ENCODE measurements at regions not wholly inside any gene's neighbourhood (a gene's known extent, or its start where the extent isn't known, plus 50 kb on each side); places are given as distances from the start of the nearest gene placed in this dataset.
"Not testable (repeated sequence)": the region's sequence is repeated elsewhere in the genome, so short reads cannot be mapped to it uniquely, and the experiment has no call there.

GRCh38 chr1:61581251-61581650 is 143.7 kb downstream of the TM2D1 start:
- DNase-seq (ENCODE audit: low read depth in 3 of 3, low spot score in 2 of 3), result no peak

- DNase-seq (ENCODE audit: low read depth in 3 of 3, low spot score in 2 of 3), result no peak
Measured at GRCh38 chr1:61580417-61580816, 144.5 kb downstream of the TM2D1 start.

- no peak for DNase-seq (ENCODE audit: low read depth in 3 of 3, low spot score in 2 of 3)
Measured at GRCh38 chr1:61579802-61580201, 145.1 kb downstream of the TM2D1 start.

GRCh38 chr1:61572046-61572445 is 152.9 kb downstream of the TM2D1 start:
- no peak for DNase-seq (ENCODE audit: low read depth in 3 of 3, low spot score in 2 of 3)

GRCh38 chr1:61570191-61570590 is 154.8 kb downstream of the TM2D1 start:
- DNase-seq (ENCODE audit: low read depth in 3 of 3, low spot score in 2 of 3), result no peak

GRCh38 chr1:61569303-61569621 is 155.7 kb downstream of the TM2D1 start:
- DNase-seq (ENCODE audit: low read depth in 3 of 3, low spot score in 2 of 3), result no peak

- no peak for DNase-seq (ENCODE audit: low read depth in 3 of 3, low spot score in 2 of 3)
Measured at GRCh38 chr1:61568460-61569302, 156.3 kb downstream of the TM2D1 start.

GRCh38 chr1:61566177-61566576 is 158.8 kb downstream of the TM2D1 start:
- DNase-seq (ENCODE audit: low read depth in 3 of 3, low spot score in 2 of 3), result no peak

- DNase-seq (ENCODE audit: low read depth in 3 of 3, low spot score in 2 of 3), result no peak
Measured at GRCh38 chr1:61563611-61564010, 161.3 kb downstream of the TM2D1 start.

GRCh38 chr1:61561666-61562065 is 163.3 kb downstream of the TM2D1 start:
- DNase-seq (ENCODE audit: low read depth in 3 of 3, low spot score in 2 of 3), result no peak

GRCh38 chr1:61560385-61560784 is 164.6 kb downstream of the TM2D1 start:
- DNase-seq (ENCODE audit: low read depth in 3 of 3, low spot score in 2 of 3), result no peak

- DNase-seq (ENCODE audit: low read depth in 3 of 3, low spot score in 2 of 3), result no peak
Measured at GRCh38 chr1:61556631-61557030, 168.3 kb downstream of the TM2D1 start.

GRCh38 chr1:61552630-61553305 is 172.2 kb downstream of the TM2D1 start:
- DNase-seq (ENCODE audit: low read depth in 3 of 3, low spot score in 2 of 3), result no peak

GRCh38 chr1:61547302-61547701 is 177.6 kb downstream of the TM2D1 start:
- DNase-seq (ENCODE audit: low read depth in 3 of 3, low spot score in 2 of 3), result not testable (repeated sequence)

GRCh38 chr1:61544870-61545269 is 180.1 kb downstream of the TM2D1 start:
- not testable (repeated sequence) for DNase-seq (ENCODE audit: low read depth in 3 of 3, low spot score in 2 of 3)

GRCh38 chr1:61543498-61543897 is 181.4 kb downstream of the TM2D1 start:
- DNase-seq (ENCODE audit: low read depth in 3 of 3, low spot score in 2 of 3), result not testable (repeated sequence)

GRCh38 chr1:61539720-61540462 is 185.1 kb downstream of the TM2D1 start:
- DNase-seq (ENCODE audit: low read depth in 3 of 3, low spot score in 2 of 3), result no peak

- no peak for DNase-seq (ENCODE audit: low read depth in 3 of 3, low spot score in 2 of 3)
Measured at GRCh38 chr1:61538228-61538627, 186.7 kb downstream of the TM2D1 start.

GRCh38 chr1:61536174-61537108 is 188.5 kb downstream of the TM2D1 start:
- DNase-seq (ENCODE audit: low read depth in 3 of 3, low spot score in 2 of 3), result no peak

- no peak for DNase-seq (ENCODE audit: low read depth in 3 of 3, low spot score in 2 of 3)
Measured at GRCh38 chr1:61534847-61535246, 190.1 kb downstream of the TM2D1 start.
